Breast epithelium (tissue), 3 donors: ENCODE measurements at regions not wholly inside any gene's neighbourhood (a gene's known extent, or its start where the extent isn't known, plus 50 kb on each side); places are given as distances from the start of the nearest gene placed in this dataset.

ENCODE experiments used
- CTCF ChIP-seq, 3 donors: fragments of 450-650 bp; IDR thresholded peaks; one replicate each; pipeline ENCODE4 v1.5.1; 2016 to 2017; ENCODE audit warnings: antibody characterized with exemption in 3 of 3, mild to moderate bottlenecking in 3 of 3, moderate library complexity in 3 of 3
- POLR2A ChIP-seq: fragments of 450-650 bp; IDR thresholded peaks from one replicate; pipeline ENCODE4 v1.6.1; 2016; ENCODE audit warnings: antibody characterized with exemption, mild to moderate bottlenecking, moderate library complexity
- POLR2AphosphoS5 ChIP-seq, 3 donors: sonication (generic); formaldehyde crosslinking; IDR thresholded peaks; one replicate each; pipeline ENCODE4 v1.6.1; 2017; ENCODE audit warnings: antibody characterized with exemption in 3 of 3

DNA sequence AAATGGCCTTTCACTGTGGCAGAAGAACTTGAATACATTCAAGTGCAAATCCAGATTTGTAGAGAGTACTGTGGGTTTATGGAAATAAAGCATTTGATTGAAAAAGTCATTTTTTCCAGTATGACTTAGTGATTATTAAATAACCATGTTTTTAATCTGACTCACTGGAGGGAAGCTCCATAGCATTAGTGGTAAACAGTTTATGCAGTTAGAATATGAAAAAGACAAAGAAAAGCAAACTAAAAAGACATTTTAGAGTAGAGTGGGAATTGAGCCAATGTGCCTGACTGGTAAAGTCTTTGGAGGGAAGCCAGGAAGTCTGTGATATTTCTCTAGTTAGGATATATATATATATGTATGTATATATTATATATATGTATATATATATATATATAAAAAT lies 53.4 kb downstream of the FAT4 start:
- no peak for TF ChIP-seq POLR2AphosphoS5 (IDR thresholded peaks at IDR 0.05)
- no peak for TF ChIP-seq CTCF (IDR thresholded peaks at IDR 0.05)
- TF ChIP-seq POLR2A = no peak
